T-helper 2 cell treated with Interferon-gamma antibody and Interleukin-4, amounts not matched to agents 100 ng/mL and 5 ng/mL, for 36 hours (primary cell): ENCODE measurements at regions not wholly inside any gene's neighbourhood (a gene's known extent, or its start where the extent isn't known, plus 50 kb on each side); places are given as distances from the start of the nearest gene placed in this dataset.

Experiments used
- intact Hi-C: fragments of 100-400 bp; cut with micrococcal nuclease; formaldehyde crosslinking; loops from one replicate; pipeline ENCODE4 v1.15.1; 2023

- intact Hi-C loops: no loop called here
These were observed 137.4 kb upstream of the RBMS1 start for GRCh38 chr2:160630801-160631590.

- intact Hi-C loops: no loop called here
These were observed 138.7 kb upstream of the RBMS1 start for GRCh38 chr2:160632084-160632975.

- intact Hi-C loops: no loop called here
These were observed 140.8 kb upstream of the RBMS1 start for GRCh38 chr2:160634436-160634835.

GRCh38 chr2:160635488-160635887 is 141.9 kb upstream of the RBMS1 start:
- intact Hi-C loops: no loop called here

- intact Hi-C loops: no loop called here
These were observed 145.9 kb upstream of the RBMS1 start for GRCh38 chr2:160639472-160639871.

- intact Hi-C loops: no loop called here
These were observed 153.3 kb upstream of the RBMS1 start for GRCh38 chr2:160646684-160647444.

GRCh38 chr2:160647967-160648685 is 154.5 kb upstream of the RBMS1 start:
- intact Hi-C loops: no loop called here

GRCh38 chr2:160649698-160650097 is 156.1 kb upstream of the RBMS1 start:
- intact Hi-C loops: loop anchor here (10.0 kb wide), 2 partner anchors 155 to 325 kb away; partner anchors contain the start of gene RBMS1

GRCh38 chr2:160650196-160651118 is 156.8 kb upstream of the RBMS1 start:
- intact Hi-C loops: loop anchor here (10.0 kb wide), 2 partner anchors 156 to 326 kb away; partner anchors contain the start of gene RBMS1

GRCh38 chr2:160651416-160652200 is 158.0 kb upstream of the RBMS1 start:
- intact Hi-C loops: loop anchor here (10.0 kb wide), 2 partner anchors 157 to 327 kb away; partner anchors contain the start of gene RBMS1

GRCh38 chr2:160652236-160652635 is 158.6 kb upstream of the RBMS1 start:
- intact Hi-C loops: loop anchor here (10.0 kb wide), 2 partner anchors 157 to 327 kb away; partner anchors contain the start of gene RBMS1

- intact Hi-C loops: loop anchor here (10.0 kb wide), 2 partner anchors 162 to 332 kb away; partner anchors contain the start of gene RBMS1
These were observed 163.6 kb upstream of the RBMS1 start for GRCh38 chr2:160657196-160657595.

- intact Hi-C loops: loop anchor here (10.0 kb wide), 2 partner anchors 164 to 334 kb away; partner anchors contain the start of gene RBMS1
These were observed 165.2 kb upstream of the RBMS1 start for GRCh38 chr2:160658851-160659250.

GRCh38 chr2:160660741-160661140 is 167.1 kb upstream of the RBMS1 start:
- intact Hi-C loops: no loop called here

GRCh38 chr2:160664603-160665140 is 171.1 kb upstream of the RBMS1 start:
- intact Hi-C loops: no loop called here

- intact Hi-C loops: no loop called here
These were observed 172.8 kb upstream of the RBMS1 start for GRCh38 chr2:160666154-160667060.

- intact Hi-C loops: no loop called here
These were observed 174.2 kb upstream of the RBMS1 start for GRCh38 chr2:160667811-160668210.
